ENCODE measurements at regions not wholly inside any gene's neighbourhood (a gene's known extent, or its start where the extent isn't known, plus 50 kb on each side); places are given as distances from the start of the nearest gene placed in this dataset.

GRCh38 chr20:54282625-54283024, 74.7 kb downstream of the PFDN4 start:
- DNase-seq, result no peak
- WGBS (ENCODE audit: insufficient coverage), result 94% methylated on average over 3 of the region's 5 CpGs
- no peak for TF ChIP-seq CTCF (IDR thresholded peaks at IDR 0.05)
- Histone ChIP-seq H3K27ac (ENCODE audit: low read depth in 1 of 2, low read length in 2 of 2) (no peak overlapping the region), H3K79me2 (ENCODE audit: insufficient read depth, low read length) (no peaks in the 10 kb centered on the region), H3K9ac (ENCODE audit: insufficient read depth, low read length, poor library complexity, severe bottlenecking) (no peak overlapping the region), H3K4me2 (replicated peaks; ENCODE audit: extremely low read depth, low read length, poor library complexity, severe bottlenecking) (no peak overlapping the region), H4K20me1 (ENCODE audit: insufficient read depth, low read length) (no peaks in the 10 kb centered on the region), H3K27me3 (ENCODE audit: control insufficient read depth in 2 of 2, insufficient read depth in 2 of 2, low read length in 2 of 2) (no peaks in the 10 kb centered on the region), H3K9me3 (replicated peaks in 1 of 2; ENCODE audit: control insufficient read depth in 1 of 2, insufficient read depth in 1 of 2, low read length in 2 of 2) (no peaks in the 10 kb centered on the region), H3K4me3 (replicated peaks in 1 of 3; ENCODE audit: low read depth in 2 of 3, low read length in 3 of 3) (no peak overlapping the region), H3K36me3 (replicated peaks in 1 of 2; ENCODE audit: control insufficient read depth in 1 of 2, insufficient read depth in 2 of 2, low read length in 2 of 2) (no peaks in the 10 kb centered on the region), H2AFZ (ENCODE audit: insufficient read depth, low read depth, low read length, poor library complexity, severe bottlenecking) (no peak overlapping the region), H3K4me1 (ENCODE audit: control insufficient read depth in 1 of 2, insufficient read depth in 2 of 2, low read length in 2 of 2) (no peaks in the 10 kb centered on the region)
- no peaks in the 10 kb centered on the region for H3K36me3 Mint-ChIP-seq
- H3K9me3 Mint-ChIP-seq, result peaks cover 0 to under 1% (median 0%) of the 10 kb centered on the region in 7 donors
- no peaks in the 10 kb centered on the region for H3K4me1 Mint-ChIP-seq
- peaks cover 2 to 6% (median 5%) of the 10 kb centered on the region in 3 donors for H3K27me3 Mint-ChIP-seq (ENCODE audit: low read depth in 3 of 3)
- no peak overlapping the region for H3K27ac Mint-ChIP-seq
- no peak overlapping the region for H3K4me3 Mint-ChIP-seq
- intact Hi-C loops (cut with micrococcal nuclease), result no loop called here

GRCh38 chr20:54283253-54283652, 75.4 kb downstream of the PFDN4 start:
- Histone ChIP-seq H2AFZ (ENCODE audit: insufficient read depth, low read depth, low read length, poor library complexity, severe bottlenecking) (no peak overlapping the region), H3K4me1 (ENCODE audit: control insufficient read depth in 1 of 2, insufficient read depth in 2 of 2, low read length in 2 of 2) (no peaks in the 10 kb centered on the region), H3K27ac (ENCODE audit: low read depth in 1 of 2, low read length in 2 of 2) (no peak overlapping the region), H3K9ac (ENCODE audit: insufficient read depth, low read length, poor library complexity, severe bottlenecking) (no peak overlapping the region), H3K4me2 (replicated peaks; ENCODE audit: extremely low read depth, low read length, poor library complexity, severe bottlenecking) (no peak overlapping the region), H3K9me3 (replicated peaks in 1 of 2; ENCODE audit: control insufficient read depth in 1 of 2, insufficient read depth in 1 of 2, low read length in 2 of 2) (no peaks in the 10 kb centered on the region), H3K36me3 (replicated peaks in 1 of 2; ENCODE audit: control insufficient read depth in 1 of 2, insufficient read depth in 2 of 2, low read length in 2 of 2) (no peaks in the 10 kb centered on the region), H3K4me3 (replicated peaks in 1 of 3; ENCODE audit: low read depth in 2 of 3, low read length in 3 of 3) (no peak overlapping the region), H3K27me3 (ENCODE audit: control insufficient read depth in 2 of 2, insufficient read depth in 2 of 2, low read length in 2 of 2) (no peaks in the 10 kb centered on the region), H4K20me1 (ENCODE audit: insufficient read depth, low read length) (no peaks in the 10 kb centered on the region), H3K79me2 (ENCODE audit: insufficient read depth, low read length) (no peaks in the 10 kb centered on the region)
- no peaks in the 10 kb centered on the region for H3K36me3 Mint-ChIP-seq
- intact Hi-C loops (cut with micrococcal nuclease), result no loop called here
- WGBS (ENCODE audit: insufficient coverage), result 100% methylated on average over 1 of the region's 2 CpGs
- peaks cover 2 to 6% (median 6%) of the 10 kb centered on the region in 3 donors for H3K27me3 Mint-ChIP-seq (ENCODE audit: low read depth in 3 of 3)
- no peak overlapping the region for H3K4me3 Mint-ChIP-seq
- no peak for DNase-seq
- peaks cover 0 to 2% (median 0%) of the 10 kb centered on the region in 7 donors for H3K9me3 Mint-ChIP-seq
- no peak for TF ChIP-seq CTCF (IDR thresholded peaks at IDR 0.05)
- no peaks in the 10 kb centered on the region for H3K4me1 Mint-ChIP-seq
- H3K27ac Mint-ChIP-seq, result no peak overlapping the region

All from CD14-positive monocyte (primary cell).